Neural cell (in vitro differentiated cells): ENCODE measurements at regions not wholly inside any gene's neighbourhood (a gene's known extent, or its start where the extent isn't known, plus 50 kb on each side); places are given as distances from the start of the nearest gene placed in this dataset.

Experiments
- H2AFZ ChIP-seq: fragments of 200-600, 300-800 bp; sonication (generic), shearing (Covaris generic); 2 replicates; pipeline ENCODE4 v1.6.0; 2014; ENCODE audit warnings: low read depth, mild to moderate bottlenecking, antibody characterized with exemption, low read length, moderate library complexity
- H3F3A ChIP-seq: fragments of 200-600 bp; shearing (Covaris generic); 2 replicates; pipeline ENCODE4 v1.6.1; 2016; ENCODE audit warnings: mild to moderate bottlenecking, moderate library complexity, mixed read lengths, antibody characterized with exemption, low read length; ENCODE audit not compliant: insufficient read depth, poor library complexity, severe bottlenecking
- H3K27ac ChIP-seq: fragments of 200-600, 300-800 bp; sonication (generic), shearing (Covaris generic); 2 replicates; pipeline ENCODE4 v1.5.1; 2014; ENCODE audit warnings: mild to moderate bottlenecking, low read length, moderate library complexity
- H3K27me3 ChIP-seq: fragments of 300-800, 200-600 bp; sonication (generic), shearing (Covaris generic); 2 replicates; pipeline ENCODE4 v1.6.0; 2014; ENCODE audit warnings: mild to moderate bottlenecking, low read depth, low read length, moderate library complexity; ENCODE audit not compliant: insufficient read depth
- H3K36me3 ChIP-seq: fragments of 300-800, 200-600 bp; sonication (generic), shearing (Covaris generic); 2 replicates; pipeline ENCODE4 v1.5.1; 2014; ENCODE audit warnings: mild to moderate bottlenecking, antibody characterized with exemption, low read length, moderate library complexity; ENCODE audit not compliant: insufficient read depth
- H3K4me2 ChIP-seq: fragments of 300-800, 200-600 bp; sonication (generic), shearing (Covaris generic); 2 replicates; pipeline ENCODE4 v1.6.0; 2014; ENCODE audit warnings: mild to moderate bottlenecking, low read length
- H3K4me3 ChIP-seq: fragments of 300-800, 200-600 bp; sonication (generic), shearing (Covaris generic); 2 replicates; pipeline ENCODE4 v1.5.1; 2014; ENCODE audit warnings: mild to moderate bottlenecking, low read length, moderate library complexity
- H3K79me2 ChIP-seq: fragments of 200-600 bp; shearing (Covaris generic); replicated peaks from 2 replicates; pipeline ENCODE4 v1.6.0; 2014; ENCODE audit warnings: mild to moderate bottlenecking, low read length, moderate library complexity; ENCODE audit not compliant: insufficient read depth
- H3K9ac ChIP-seq: fragments of 300-800, 200-600 bp; sonication (generic), shearing (Covaris generic); 2 replicates; pipeline ENCODE4 v1.6.1; 2016; ENCODE audit warnings: mild to moderate bottlenecking, low read length, mixed read lengths
- H3K9me2 ChIP-seq: fragments of 200-600 bp; shearing (Covaris generic); 2 replicates; pipeline ENCODE4 v1.6.1; 2016; ENCODE audit warnings: mild to moderate bottlenecking, low read length, mixed read lengths; ENCODE audit not compliant: insufficient read depth
- H3K9me3 ChIP-seq: fragments of 200-600, 300-800 bp; sonication (generic), shearing (Covaris generic); 2 replicates; pipeline ENCODE4 v1.6.1; 2016; ENCODE audit warnings: mild to moderate bottlenecking, mixed run types, low read length, moderate library complexity, mixed read lengths
- H4K20me1 ChIP-seq: fragments of 200-600 bp; shearing (Covaris generic); 2 replicates; pipeline ENCODE4 v1.6.1; 2016; ENCODE audit warnings: mild to moderate bottlenecking, mixed run types; ENCODE audit not compliant: insufficient read depth
- EP300 ChIP-seq: fragments of 450-650 bp; conservative IDR thresholded peaks from 2 replicates; pipeline ENCODE4 v1.6.1; 2014; ENCODE audit warnings: antibody characterized with exemption, mild to moderate bottlenecking, moderate library complexity; ENCODE audit not compliant: poor library complexity, severe bottlenecking
- EZH2 ChIP-seq: fragments of 200-600, 300-800 bp; shearing (Covaris generic), sonication (generic); IDR thresholded peaks from 2 replicates; pipeline ENCODE4 v1.6.1; 2014; ENCODE audit warnings: antibody characterized with exemption, low read length, borderline replicate concordance, mild to moderate bottlenecking; ENCODE audit not compliant: insufficient read depth, poor library complexity, severe bottlenecking
- MXI1 ChIP-seq: fragments of 450-650 bp; conservative IDR thresholded peaks from 2 replicates; pipeline ENCODE4 v1.6.1; 2014; ENCODE audit warnings: antibody characterized with exemption, mild to moderate bottlenecking; ENCODE audit not compliant: poor library complexity, severe bottlenecking
- POLR2AphosphoS5 ChIP-seq: IDR thresholded peaks from 2 replicates; pipeline ENCODE4 v1.6.1; 2012
- RAD21 ChIP-seq: fragments of 450-650 bp; conservative IDR thresholded peaks from 2 replicates; pipeline ENCODE4 v1.6.1; 2014; ENCODE audit warnings: antibody characterized with exemption, mild to moderate bottlenecking, moderate library complexity
- SMC3 ChIP-seq: fragments of 450-650 bp; conservative IDR thresholded peaks from 2 replicates; pipeline ENCODE4 v1.6.1; 2014; ENCODE audit warnings: antibody characterized with exemption, mild to moderate bottlenecking, moderate library complexity; ENCODE audit not compliant: poor library complexity
- TAF1 ChIP-seq: IDR thresholded peaks from 2 replicates; pipeline ENCODE4 v1.6.1; 2012; ENCODE audit warnings: low read depth
- TF ChIP-seq, protein P1 (sequence below): fragments of 450-650 bp; IDR thresholded peaks from 2 replicates; pipeline ENCODE4 v1.5.1; 2014; ENCODE audit warnings: antibody characterized with exemption, mild to moderate bottlenecking, moderate library complexity; ENCODE audit not compliant: poor library complexity, severe bottlenecking
- TF ChIP-seq, protein P2 (sequence below): IDR thresholded peaks from 2 replicates; pipeline ENCODE4 v1.6.1; 2012; ENCODE audit warnings: borderline replicate concordance

GRCh38 chr4:60089546-60090273 lies 1110.4 kb upstream of the ADGRL3 start:
- Histone ChIP-seq H3F3A (no peaks in the 10 kb centered on the region), H3K79me2 (no peaks in the 10 kb centered on the region), H3K36me3 (no peaks in the 10 kb centered on the region), H2AFZ (no peak overlapping the region), H3K9me3 (no peaks in the 10 kb centered on the region), H3K4me3 (no peak overlapping the region), H3K27me3 (no peaks in the 10 kb centered on the region), H3K9me2 (no peaks in the 10 kb centered on the region), H4K20me1 (no peaks in the 10 kb centered on the region), H3K4me2 (no peak overlapping the region), H3K9ac (no peak overlapping the region), H3K27ac (no peak overlapping the region)
- TF ChIP-seq TAF1: no peak
- TF ChIP-seq, protein P1, sequence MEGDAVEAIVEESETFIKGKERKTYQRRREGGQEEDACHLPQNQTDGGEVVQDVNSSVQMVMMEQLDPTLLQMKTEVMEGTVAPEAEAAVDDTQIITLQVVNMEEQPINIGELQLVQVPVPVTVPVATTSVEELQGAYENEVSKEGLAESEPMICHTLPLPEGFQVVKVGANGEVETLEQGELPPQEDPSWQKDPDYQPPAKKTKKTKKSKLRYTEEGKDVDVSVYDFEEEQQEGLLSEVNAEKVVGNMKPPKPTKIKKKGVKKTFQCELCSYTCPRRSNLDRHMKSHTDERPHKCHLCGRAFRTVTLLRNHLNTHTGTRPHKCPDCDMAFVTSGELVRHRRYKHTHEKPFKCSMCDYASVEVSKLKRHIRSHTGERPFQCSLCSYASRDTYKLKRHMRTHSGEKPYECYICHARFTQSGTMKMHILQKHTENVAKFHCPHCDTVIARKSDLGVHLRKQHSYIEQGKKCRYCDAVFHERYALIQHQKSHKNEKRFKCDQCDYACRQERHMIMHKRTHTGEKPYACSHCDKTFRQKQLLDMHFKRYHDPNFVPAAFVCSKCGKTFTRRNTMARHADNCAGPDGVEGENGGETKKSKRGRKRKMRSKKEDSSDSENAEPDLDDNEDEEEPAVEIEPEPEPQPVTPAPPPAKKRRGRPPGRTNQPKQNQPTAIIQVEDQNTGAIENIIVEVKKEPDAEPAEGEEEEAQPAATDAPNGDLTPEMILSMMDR: no peak
- no peak for TF ChIP-seq SMC3
- no peak for TF ChIP-seq MXI1
- TF ChIP-seq POLR2AphosphoS5: no peak
- no peak for TF ChIP-seq EZH2
- TF ChIP-seq, protein P2, sequence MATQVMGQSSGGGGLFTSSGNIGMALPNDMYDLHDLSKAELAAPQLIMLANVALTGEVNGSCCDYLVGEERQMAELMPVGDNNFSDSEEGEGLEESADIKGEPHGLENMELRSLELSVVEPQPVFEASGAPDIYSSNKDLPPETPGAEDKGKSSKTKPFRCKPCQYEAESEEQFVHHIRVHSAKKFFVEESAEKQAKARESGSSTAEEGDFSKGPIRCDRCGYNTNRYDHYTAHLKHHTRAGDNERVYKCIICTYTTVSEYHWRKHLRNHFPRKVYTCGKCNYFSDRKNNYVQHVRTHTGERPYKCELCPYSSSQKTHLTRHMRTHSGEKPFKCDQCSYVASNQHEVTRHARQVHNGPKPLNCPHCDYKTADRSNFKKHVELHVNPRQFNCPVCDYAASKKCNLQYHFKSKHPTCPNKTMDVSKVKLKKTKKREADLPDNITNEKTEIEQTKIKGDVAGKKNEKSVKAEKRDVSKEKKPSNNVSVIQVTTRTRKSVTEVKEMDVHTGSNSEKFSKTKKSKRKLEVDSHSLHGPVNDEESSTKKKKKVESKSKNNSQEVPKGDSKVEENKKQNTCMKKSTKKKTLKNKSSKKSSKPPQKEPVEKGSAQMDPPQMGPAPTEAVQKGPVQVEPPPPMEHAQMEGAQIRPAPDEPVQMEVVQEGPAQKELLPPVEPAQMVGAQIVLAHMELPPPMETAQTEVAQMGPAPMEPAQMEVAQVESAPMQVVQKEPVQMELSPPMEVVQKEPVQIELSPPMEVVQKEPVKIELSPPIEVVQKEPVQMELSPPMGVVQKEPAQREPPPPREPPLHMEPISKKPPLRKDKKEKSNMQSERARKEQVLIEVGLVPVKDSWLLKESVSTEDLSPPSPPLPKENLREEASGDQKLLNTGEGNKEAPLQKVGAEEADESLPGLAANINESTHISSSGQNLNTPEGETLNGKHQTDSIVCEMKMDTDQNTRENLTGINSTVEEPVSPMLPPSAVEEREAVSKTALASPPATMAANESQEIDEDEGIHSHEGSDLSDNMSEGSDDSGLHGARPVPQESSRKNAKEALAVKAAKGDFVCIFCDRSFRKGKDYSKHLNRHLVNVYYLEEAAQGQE: no peak
- no peak for TF ChIP-seq EP300

- Histone ChIP-seq H3K9me2 (no peaks in the 10 kb centered on the region), H3K9me3 (no peaks in the 10 kb centered on the region), H3K36me3 (no peaks in the 10 kb centered on the region), H3K27me3 (no peaks in the 10 kb centered on the region), H3K79me2 (no peaks in the 10 kb centered on the region), H3F3A (no peaks in the 10 kb centered on the region), H3K4me3 (no peak overlapping the region), H3K4me2 (no peak overlapping the region), H4K20me1 (no peaks in the 10 kb centered on the region), H2AFZ (no peak overlapping the region), H3K27ac (no peak overlapping the region), H3K9ac (no peak overlapping the region)
- TF ChIP-seq EZH2 (no peak), TAF1 (no peak), MXI1 (no peak), RAD21 (no peak), SMC3 (no peak), EP300 (no peak), POLR2AphosphoS5 (no peak)
- TF ChIP-seq, protein P1: no peak
- TF ChIP-seq, protein P2: no peak
Measured at GRCh38 chr4:60096676-60097075, 1103.5 kb upstream of the ADGRL3 start.
